HG03039 (cell line): ENCODE measurements at regions not wholly inside any gene's neighbourhood (a gene's known extent, or its start where the extent isn't known, plus 50 kb on each side); places are given as distances from the start of the nearest gene placed in this dataset.
"Not testable (repeated sequence)": the region's sequence is repeated elsewhere in the genome, so short reads cannot be mapped to it uniquely, and the experiment has no call there.

Experiments
- ATAC-seq: cut with Tn5 transposase; IDR thresholded peaks from one replicate; pipeline ENCODE4 v1.9.1; 2021; ENCODE audit warnings: mild to moderate bottlenecking, moderate library complexity; ENCODE audit not compliant: unreplicated experiment

GRCh38 chr1:209080170-209080781, 503.2 kb upstream of the CAMK1G start:
- no peak for ATAC-seq

GRCh38 chr1:209086486-209087192, 496.9 kb upstream of the CAMK1G start:
- no peak for ATAC-seq

DNA sequence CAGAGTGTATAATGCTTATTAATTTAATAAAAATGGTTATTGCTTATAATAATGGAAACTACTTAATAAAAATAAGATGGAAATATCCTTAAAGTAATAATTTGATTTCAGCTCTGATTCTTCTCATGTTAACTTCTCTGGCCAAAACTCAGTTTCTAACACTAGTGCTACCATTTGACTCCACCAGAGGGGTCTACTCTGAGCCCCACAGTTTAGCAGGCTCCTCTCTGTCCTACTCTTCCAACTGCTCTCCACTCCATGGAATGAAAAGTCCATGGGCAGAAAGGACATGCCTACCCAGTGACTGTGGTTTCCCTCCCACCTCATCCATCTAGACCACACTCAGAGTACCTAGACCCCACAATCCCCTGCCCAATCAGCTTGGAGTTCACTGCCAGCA, 489.1 kb upstream of the CAMK1G start:
- ATAC-seq = no peak

- ATAC-seq = no peak
These were observed 487.6 kb upstream of the CAMK1G start for GRCh38 chr1:209095627-209096595.

DNA sequence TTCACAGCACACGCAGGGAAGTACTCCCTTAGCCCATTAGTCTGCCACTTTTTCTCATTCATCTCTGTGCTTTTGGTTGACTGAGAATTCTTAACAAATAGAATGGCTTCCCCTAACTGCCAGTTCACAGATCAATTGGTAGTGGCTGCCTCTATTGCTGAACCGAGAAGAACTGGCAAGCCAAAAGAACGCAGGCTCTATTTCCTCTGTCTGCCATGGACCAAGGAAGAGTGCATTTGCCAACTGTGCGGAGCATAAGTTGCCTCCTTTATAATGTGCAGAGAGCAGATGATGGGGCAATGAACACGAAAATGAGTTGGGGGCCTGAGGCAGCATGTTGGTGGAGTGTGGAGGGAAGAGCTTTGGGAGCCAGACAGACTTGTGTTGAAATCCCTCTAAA, 483.1 kb upstream of the CAMK1G start:
- no peak for ATAC-seq

DNA sequence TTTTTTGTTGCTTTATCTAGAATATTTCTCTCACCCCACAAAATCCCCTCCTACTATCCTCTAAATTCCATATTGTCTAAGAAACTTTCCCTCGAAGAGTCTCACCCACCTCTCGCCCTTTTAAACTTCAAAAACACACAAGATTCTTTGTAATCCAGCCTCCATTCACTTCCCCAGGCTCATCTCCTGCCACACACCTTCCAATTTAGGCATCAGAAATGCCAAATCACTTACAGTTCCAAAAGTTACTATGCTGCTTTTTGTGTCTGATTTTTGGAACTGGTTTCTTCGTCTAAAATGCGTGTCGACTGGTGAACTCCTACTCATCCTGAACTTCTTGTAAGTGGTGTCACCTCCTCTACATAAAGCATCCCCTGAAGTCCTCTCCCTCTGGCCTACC, 482.4 kb upstream of the CAMK1G start:
- ATAC-seq = no peak

DNA sequence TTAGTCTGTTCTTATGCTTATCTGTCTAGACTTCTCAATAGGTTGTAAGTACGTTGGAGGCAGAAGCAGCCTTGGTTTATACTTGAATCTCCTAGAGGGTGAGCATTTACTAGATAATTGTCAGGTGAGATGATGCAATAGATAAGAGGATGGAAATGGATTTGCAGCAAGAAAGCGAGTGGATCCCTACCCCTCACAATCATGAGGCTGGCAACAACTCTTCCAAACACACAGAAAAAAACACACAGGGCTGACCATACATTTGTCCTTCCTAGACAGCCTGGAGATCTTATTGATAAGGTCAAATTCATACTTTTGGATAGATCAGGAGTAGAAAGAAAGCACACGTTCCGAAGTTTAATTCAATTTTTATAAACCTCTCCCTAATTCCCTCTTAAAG, 481.4 kb upstream of the CAMK1G start:
- no peak for ATAC-seq

- no peak for ATAC-seq
These were observed 481.0 kb upstream of the CAMK1G start for GRCh38 chr1:209102531-209102930.

DNA sequence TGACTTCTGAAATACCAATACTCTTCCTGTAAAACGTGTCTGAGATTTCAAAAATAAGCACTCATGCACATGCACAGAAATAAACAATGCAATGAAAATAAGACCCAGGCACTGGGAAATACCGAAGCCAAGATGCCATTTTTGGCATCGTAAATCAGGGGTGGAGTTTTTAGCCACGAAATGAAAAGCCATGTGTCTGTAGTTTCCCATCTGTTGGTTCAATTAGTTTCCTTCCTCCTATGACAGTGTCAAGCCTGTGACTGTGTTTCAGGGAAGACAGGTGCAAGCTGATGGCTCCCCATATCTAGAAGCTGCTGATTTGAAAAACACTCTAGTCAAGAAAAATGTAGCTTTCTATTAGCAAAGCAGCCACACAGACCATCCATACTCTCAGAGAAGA, 480.4 kb upstream of the CAMK1G start:
- peak; percentile 61 for ATAC-seq

GRCh38 chr1:209104646-209105045, 478.9 kb upstream of the CAMK1G start:
- no peak for ATAC-seq

DNA sequence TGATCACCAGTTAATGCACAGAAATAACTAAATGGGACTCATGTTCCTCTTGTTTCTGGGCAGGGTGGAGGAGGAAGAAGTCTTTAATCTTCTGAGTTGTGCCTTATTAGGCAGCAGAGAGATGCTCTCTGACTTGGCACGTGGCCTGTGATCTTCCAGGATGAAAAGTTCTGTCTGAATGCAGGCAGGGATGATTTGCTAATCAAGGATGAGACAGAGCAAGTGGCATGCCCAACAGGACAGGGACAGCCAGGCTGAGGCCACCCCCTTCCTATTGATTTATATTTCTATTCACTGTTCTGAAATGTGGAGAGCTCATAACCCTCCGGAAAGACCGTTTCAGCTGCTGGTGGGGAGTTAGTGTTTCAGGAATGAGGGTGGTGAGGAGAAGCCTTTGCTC, 477.8 kb upstream of the CAMK1G start:
- no peak for ATAC-seq

DNA sequence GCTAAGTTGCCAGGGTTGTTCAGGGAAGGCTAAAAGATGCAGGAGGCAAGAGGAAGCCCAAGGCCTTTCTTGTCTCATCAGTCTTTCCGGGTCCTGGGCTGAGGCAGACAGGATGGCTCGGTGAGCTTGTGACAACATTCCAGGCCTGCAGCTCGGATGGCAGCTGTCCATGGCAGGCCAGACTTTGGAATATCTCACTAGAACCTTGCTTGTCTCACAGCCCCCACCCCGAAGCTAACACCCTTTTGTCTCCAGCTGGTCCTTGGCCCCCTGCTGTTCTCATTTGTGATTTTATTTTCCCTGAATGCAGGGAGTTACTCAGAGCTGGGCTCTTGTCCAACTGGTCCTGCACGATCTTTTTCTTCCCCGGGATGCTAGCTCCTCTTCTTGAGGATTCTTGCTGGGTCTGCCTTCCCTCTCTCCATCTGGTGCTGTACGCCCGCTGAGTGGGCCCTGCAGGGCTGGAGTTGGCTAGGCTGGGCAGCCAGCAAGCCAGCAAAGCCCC, 477.2 kb upstream of the CAMK1G start:
- no peak for ATAC-seq

GRCh38 chr1:209106861-209107260, 476.7 kb upstream of the CAMK1G start:
- ATAC-seq = no peak

- ATAC-seq = no peak
These were observed 476.0 kb upstream of the CAMK1G start for GRCh38 chr1:209107535-209107934.

GRCh38 chr1:209109001-209109785, 474.3 kb upstream of the CAMK1G start:
- no peak for ATAC-seq

DNA sequence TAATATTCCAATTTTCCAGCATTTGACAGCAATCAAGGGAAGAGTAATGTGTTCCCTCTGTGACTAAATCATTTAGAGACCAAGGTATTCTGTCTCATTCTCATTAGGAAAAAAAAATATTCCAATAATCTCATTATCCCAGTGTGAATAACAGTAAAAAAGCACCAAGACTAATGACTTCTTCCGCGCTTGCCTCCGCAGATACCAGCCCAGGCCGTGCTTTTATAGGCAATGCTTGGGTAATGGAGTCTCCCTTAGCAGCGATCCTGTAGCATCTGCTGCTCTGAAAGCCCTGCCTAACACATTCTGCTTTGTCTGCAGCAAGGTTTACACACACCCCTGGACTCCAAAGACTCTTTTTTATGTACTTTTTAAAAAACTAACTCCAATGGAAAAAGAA, 470.0 kb upstream of the CAMK1G start:
- no peak for ATAC-seq

DNA sequence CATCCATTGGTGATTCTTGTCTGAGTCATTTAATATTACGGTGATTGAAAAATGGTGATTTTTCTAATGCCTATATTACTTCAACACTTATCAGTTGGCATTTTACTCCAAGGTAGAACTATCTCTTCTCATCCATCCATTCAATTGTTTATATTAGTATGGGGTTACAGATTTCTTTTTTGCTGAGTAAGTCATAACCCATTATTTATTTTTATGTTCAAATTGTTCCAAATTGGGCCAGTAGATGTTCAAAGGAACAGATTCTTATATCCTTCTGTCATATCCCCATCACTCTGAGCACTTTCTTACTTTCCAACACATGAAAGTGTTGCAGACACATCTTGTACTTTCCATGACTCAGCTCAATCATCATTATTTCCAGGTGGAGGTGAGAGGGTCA, 466.8 kb upstream of the CAMK1G start:
- ATAC-seq = no peak

DNA sequence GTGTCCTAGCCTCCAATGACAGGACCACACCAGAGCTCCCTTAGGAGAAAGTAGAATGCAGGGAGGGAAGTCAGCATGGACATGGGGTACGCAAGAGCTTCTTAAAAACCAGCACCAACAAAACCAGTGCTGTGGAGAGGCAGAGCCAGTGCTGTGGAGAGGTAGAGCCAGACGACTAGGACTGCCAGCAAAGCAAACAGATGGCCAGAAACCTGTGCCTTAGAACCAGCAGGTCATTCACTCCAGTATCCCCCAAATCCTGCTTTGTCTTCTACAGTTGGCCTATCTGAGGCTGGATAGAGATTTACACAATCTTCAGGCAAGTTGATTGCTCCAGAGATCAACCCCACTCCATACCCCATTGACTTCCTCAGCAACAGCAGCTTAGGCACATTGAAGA, 459.9 kb upstream of the CAMK1G start:
- ATAC-seq = no peak

DNA sequence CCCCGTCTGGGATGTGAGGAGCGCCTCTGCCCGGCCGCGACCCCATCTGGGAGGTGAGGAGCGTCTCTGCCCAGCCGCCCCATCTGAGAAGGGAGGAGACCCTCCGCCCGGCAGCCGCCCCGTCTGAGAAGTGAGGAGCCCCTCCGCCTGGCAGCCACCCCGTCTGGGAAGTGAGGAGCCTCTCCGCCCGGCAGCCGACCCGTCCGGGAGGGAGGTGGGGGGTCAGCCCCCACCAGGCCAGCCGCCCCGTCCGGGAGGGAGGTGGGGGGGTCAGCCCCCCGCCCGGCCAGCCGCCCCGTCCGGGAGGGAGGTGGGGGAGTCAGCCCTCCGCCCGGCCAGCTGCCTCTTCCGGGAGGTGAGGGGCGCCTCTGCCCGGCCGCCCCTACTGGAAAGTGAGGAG, 454.4 kb upstream of the CAMK1G start:
- ATAC-seq = not testable (repeated sequence)

DNA sequence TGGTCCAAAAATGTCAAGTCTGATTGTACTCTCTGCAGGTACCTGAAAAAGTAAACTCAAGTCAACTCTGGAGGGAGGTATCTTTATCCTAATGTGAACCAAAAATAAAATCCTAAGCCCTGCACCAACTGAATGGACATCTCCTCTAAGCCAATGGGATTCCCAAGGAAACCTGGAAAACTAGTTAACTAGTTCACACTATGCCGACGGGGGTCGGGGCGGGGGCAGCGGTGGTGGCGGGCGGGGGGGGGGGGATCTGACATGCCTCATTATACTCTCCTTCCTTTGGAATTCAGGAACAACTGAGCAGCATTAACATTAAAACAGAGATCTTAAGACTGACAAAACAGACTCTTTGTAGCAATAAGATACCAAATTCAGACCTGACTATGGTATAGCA, 452.6 kb upstream of the CAMK1G start:
- ATAC-seq = no peak
